HG03442 (cell line): ENCODE measurements at regions not wholly inside any gene's neighbourhood (a gene's known extent, or its start where the extent isn't known, plus 50 kb on each side); places are given as distances from the start of the nearest gene placed in this dataset.

Source experiments
- ATAC-seq: cut with Tn5 transposase; IDR thresholded peaks from one replicate; pipeline ENCODE4 v1.9.1; 2021; ENCODE audit warnings: mild to moderate bottlenecking, moderate library complexity; ENCODE audit not compliant: unreplicated experiment

DNA sequence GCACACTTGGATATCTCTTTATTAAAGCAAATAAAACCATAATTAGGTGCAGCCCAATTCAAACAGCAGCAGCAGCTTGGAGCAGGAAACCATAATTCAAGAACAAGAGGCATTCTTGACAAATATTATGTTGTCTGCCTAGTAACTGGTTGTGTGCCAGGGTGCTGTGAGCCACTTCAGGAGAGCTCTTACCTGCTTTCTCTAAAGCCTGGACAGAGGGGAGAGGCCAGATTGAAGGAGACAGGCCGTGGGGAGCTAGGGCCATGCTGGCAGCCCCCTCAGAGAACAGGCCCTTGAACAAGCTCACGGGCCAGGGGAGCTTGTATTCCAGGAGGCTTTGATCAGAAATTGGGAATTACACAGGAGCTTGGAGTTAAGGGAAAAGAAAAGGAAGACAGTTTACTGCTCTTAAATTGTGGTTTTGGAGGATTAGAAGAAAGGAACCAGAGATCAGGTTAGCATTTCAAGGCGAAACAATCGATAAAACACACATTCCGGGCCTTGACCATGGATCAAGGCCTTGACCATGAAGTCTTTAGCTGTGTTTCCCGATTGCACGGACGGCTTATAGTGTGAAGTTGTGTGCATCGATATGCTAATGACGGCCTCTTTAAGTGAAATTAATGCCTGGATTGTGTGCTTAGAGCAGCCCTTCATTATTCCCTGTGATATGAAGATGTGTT lies 69.8 kb upstream of the NKX2-2 start:
- ATAC-seq = no peak

DNA sequence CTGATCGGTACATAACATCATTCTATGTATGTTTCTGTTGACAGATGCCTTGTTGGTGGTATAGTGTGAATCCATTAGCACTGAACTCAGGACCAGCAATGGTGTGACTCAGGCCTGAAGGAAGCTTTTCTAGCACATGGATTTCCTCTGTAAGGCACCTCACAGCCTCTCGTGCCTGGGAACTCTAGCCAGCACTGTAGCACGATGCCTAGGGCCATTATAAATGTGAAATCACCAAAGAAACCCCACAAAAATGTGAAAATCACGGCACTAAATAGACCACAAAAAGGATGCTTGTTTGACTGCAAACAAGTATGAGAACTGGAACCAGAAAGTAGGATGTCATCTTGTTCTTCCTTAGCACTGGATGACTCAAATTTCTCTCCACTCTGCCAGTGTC lies 63.7 kb upstream of the NKX2-2 start:
- ATAC-seq = no peak

DNA sequence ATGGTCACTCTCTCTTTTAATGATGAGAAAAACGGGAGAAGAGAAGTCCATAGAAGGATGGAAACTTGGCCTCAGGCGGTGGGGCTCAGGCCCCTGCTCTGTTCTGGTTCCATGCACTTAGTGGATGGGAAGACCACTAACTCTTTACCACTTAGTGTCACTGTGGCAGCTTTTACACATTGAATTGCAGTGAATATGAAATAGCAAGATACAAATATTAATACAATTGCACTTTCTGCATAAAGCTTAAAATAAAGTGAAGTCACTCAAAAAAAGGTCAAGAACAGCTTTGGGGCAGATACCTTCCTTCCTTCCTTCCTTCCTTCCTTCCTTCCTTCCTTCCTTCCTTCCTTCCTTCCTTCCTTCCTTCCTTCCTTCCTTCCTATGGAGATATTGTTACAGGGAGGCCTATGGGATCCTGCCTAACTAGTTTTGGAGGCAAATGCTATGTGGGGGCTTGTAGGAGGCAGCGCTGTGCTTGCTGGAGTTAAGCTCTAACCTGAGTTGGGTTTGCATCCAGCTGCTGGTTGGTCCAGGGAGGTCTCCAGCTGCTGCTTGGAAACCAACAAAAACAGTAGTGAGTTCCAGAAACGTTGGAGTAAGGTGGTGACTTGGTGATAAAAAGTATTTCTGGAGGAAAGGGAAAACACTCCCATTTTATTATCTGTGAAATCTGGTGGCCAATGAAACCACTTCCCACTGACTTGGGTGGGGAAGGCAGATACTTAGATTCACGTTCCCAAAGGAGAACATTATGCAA lies 62.3 kb upstream of the NKX2-2 start:
- ATAC-seq = no peak

DNA sequence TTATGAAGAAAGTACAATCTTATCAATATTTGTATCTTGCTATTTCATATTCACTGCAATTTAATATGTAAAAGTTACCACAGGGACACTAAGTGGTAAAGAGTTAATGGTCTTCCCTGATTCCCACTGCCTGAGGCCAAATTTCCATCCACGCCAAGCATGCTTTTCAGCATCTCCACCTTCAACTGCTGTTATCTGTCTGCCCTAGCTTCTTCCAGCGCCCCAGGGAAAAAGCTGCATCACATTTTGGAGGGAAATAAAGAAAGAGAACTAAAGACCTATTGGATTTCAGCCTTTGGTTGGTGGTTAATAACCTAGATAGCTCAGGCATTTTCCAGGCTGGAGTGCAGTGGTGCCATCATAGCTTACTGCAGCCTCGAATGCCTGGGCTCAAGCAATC lies 61.3 kb upstream of the NKX2-2 start:
- ATAC-seq = no peak

DNA sequence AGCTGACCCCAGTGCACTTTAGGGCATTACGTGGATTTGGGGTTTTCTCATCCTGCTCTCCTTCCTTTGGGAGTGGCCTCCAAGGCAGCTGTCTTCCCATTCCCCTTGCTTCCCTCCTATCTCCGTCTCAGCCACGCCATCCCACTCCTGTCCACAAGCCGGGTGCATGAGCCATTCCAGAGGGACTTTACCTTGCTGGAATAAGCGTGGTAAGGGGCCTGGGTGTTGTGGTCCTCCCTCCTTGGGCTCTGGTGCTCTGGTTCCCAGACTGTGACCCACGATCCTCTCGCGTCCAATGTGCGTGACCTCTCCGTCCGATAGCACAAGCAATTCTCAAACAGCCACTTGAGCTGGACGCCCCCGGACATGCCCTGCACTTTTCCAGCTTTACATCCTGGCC lies 60.6 kb upstream of the NKX2-2 start:
- no peak for ATAC-seq

DNA sequence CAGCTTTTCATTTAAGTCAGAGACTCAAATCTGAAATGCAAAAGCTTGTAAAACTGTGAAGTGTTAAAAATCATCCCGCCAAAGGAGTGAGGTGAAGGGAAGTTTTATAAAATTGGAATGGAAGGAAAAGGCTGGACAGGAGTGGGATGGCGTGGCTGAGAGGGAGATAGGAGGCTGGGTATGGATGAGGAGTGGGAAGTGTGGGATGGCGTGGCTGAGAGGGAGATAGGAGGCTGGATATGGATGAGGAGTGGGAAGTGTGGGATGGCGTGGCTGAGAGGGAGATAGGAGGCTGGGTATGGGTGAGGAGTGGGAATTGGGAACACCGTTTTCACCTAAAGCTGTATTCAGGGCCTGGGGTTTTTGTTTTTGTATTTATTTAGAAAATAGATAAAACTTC lies 59.4 kb upstream of the NKX2-2 start:
- ATAC-seq = no peak

DNA sequence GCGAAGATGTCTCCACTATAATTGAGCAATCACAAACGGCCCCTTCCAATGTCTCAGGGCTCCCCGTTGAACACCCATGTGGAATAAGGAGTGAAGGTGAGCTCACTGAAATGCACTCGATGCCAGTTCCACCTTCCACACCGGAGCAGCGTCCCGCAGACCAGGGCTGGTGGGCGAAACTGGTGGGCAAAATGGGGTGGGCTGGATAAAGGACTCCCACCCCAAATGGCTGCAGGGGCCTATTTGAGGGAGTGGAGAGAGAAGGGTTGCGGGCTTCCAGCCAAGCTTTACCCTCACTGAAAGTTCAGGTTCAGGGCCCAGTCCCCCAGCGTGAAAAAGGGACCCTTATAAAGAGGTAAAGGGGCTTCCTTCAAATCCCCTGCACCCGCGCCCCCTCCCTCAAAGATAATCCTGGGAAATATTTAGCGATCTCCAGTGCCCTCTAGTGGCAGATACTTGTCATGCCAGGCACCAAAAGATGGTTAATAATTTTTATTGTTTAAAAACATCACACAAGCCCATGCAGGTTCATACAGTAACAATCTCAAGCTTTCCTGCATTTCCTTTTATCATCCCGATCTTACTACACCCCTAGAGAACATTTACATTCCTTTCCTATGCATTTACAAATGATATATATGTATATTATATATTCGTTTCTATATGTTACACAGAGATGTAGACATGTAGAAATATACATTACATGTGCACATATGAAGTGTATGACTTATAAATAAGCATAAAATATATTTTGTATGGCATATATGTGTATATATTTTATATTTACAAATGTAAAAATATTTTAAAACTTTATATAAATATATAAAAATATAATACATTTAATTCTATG lies 58.2 kb upstream of the NKX2-2 start:
- ATAC-seq = no peak

DNA sequence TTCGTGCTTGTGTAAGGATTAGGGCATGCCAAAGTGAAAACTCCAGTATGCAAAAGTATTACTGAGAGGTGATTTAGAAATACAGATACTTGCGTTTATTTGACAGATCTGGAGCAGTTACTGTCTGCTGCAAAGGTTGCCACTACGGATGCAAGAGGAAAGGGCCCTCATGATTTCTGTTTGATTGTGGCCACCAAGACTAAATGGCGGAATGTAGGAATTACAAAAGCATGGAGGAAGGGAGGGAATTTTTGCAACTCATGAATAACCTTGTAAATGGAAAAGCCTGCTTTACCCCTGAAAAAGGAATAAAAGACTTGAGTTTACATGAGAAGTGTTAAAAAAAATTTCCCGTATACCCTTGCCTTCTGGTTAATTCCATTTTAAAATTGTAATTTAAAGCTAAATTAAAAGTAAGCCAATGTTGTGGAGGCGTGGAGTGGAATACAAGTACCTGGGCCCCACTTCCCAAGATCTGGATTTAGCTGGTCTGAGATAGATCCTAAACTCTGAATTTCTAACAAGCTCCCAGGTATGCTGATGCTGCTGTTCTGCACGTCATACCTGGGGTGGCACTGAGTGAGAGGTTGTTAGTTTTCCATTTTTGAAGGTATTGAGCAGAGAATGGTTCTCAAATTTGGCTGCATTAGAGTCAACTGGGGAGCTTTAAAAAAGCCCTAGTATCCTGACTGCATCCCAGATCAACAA lies 56.6 kb upstream of the NKX2-2 start:
- ATAC-seq = no peak

DNA sequence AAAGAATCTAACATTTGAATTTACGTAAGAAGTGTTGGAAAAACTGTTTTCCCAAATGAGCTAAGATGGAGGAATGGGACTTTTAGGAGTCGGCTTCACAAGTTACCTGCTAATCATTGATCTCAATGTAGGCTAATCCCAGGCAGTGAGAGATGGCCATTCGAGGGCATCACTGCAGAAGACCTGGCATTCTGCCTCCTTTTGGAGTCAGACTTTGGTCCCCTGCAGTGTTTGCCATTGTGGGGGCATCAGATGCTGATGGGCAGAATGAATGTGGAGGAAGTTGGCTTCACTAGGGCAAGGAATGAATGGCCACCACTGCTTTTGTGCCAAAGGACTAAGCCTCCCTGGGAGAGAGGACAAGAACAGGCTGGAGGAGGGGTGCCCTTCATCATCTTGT lies 55.7 kb upstream of the NKX2-2 start:
- no peak for ATAC-seq

DNA sequence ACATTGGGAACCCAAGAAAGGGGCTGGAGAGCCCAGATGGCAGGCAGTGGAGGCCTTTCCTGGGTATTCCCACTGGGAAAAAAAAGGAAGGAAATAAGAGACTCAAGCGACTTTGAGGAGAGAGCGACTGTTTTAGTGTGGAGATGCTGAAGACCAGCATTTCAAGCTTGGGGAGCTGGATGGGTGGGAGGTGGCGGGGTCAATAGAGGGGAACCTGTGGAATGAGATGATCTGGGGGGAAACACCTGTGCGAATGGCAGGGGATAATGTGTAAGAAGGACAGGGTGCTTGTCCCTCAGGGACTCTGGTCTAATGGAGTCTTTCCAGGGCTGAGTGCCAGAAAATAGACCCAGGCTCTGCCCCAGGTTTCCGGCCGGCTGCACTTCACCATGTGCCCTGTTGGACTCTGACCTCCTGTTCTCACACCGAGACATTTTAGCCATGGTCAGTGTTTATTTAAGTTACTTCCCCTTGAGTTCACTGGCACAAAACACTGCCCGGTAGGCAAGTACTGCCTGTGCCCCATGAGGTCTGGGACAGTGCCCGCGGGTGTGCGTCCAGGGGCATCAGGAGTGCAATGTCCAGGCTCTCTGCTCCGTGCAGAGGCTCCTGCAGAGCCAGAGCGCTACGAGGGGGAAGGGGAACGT lies 50.4 kb upstream of the NKX2-2 start:
- no peak for ATAC-seq
